IMR-90 (cell line): ENCODE measurements at regions not wholly inside any gene's neighbourhood (a gene's known extent, or its start where the extent isn't known, plus 50 kb on each side); places are given as distances from the start of the nearest gene placed in this dataset.

Experiments
- ATAC-seq: fragments of 200-7000 bp; cut with Tn5 transposase; 2 replicates; pipeline ENCODE4 v1.9.1; 2020; ENCODE audit warnings: low read depth, mild to moderate bottlenecking, moderate library complexity
- BruUV-seq: library from RNA; stranded (reverse); fragments of 400-500 nt; replicated peaks from 2 replicates; lab custom pipeline; 2021; lab: Mats Ljungman, UMichigan
- CTCF ChIA-PET: fragments of 300-600 bp; formaldehyde crosslinking; extraction: SDS; loops from one replicate; lab custom pipeline; 2021; ENCODE audit warnings: antibody characterized with exemption; lab: Yijun Ruan, JAX
- POLR2A ChIA-PET: fragments of 300-600 bp; sonication (Branson Sonifier 250); formaldehyde crosslinking; loops from one replicate; lab custom pipeline; 2022; ENCODE audit warnings: antibody characterized with exemption; ENCODE audit not compliant: unreplicated experiment; lab: Charles Lee
- DNase-seq: peaks from one replicate; pipeline ENCODE4 v3.0.0; 2013
- H2AFZ ChIP-seq: replicated peaks from 2 replicates; pipeline ENCODE3; 2013; ENCODE audit warnings: low read length, mild to moderate bottlenecking; ENCODE audit not compliant: poor library complexity
- H2AK5ac ChIP-seq: 2 replicates; pipeline ENCODE4 v1.6.1; 2013; ENCODE audit warnings: low read depth, low read length, inconsistent platforms
- H2AK9ac ChIP-seq: replicated peaks from 2 replicates; pipeline ENCODE3; 2013; ENCODE audit warnings: mild to moderate bottlenecking, low read depth, low read length, moderate library complexity; ENCODE audit not compliant: poor library complexity
- H2BK120ac ChIP-seq: 2 replicates; pipeline ENCODE4 v1.6.1; 2013; ENCODE audit warnings: low read depth, low read length, inconsistent platforms
- H2BK15ac ChIP-seq: 3 replicates; pipeline ENCODE4 v1.6.1; 2013; ENCODE audit warnings: low read depth, low read length, inconsistent platforms
- H2BK20ac ChIP-seq: 2 replicates; pipeline ENCODE4 v1.6.1; 2013; ENCODE audit warnings: low read depth, mild to moderate bottlenecking, inconsistent platforms, low read length, moderate library complexity
- H2BK5ac ChIP-seq: 2 replicates; pipeline ENCODE4 v1.6.1; 2013; ENCODE audit warnings: mild to moderate bottlenecking, low read depth, low read length, inconsistent platforms; ENCODE audit not compliant: poor library complexity, severe bottlenecking
- H3K14ac ChIP-seq: replicated peaks from 2 replicates; pipeline ENCODE4 v1.6.1; 2013; ENCODE audit warnings: low read depth, low read length, inconsistent platforms
- H3K18ac ChIP-seq: 2 replicates; pipeline ENCODE4 v1.6.1; 2013; ENCODE audit warnings: low read depth, low read length, control low read depth
- H3K23ac ChIP-seq: 2 replicates; pipeline ENCODE4 v1.6.1; 2013; ENCODE audit warnings: low read depth, low read length, inconsistent platforms
- H3K27ac ChIP-seq: 2 replicates; pipeline ENCODE4 v1.5.1; 2013; ENCODE audit warnings: mild to moderate bottlenecking, control low read depth, low read length; ENCODE audit not compliant: insufficient read depth
- H3K27me3 ChIP-seq: 2 replicates; pipeline ENCODE4 v1.6.1; 2013; ENCODE audit warnings: low read length; ENCODE audit not compliant: control insufficient read depth, insufficient read depth
- H3K36me3 ChIP-seq: 2 replicates; pipeline ENCODE4 v1.6.1; 2013; ENCODE audit warnings: low read length, mixed read lengths; ENCODE audit not compliant: control insufficient read depth, insufficient read depth
- H3K4ac ChIP-seq: 2 replicates; pipeline ENCODE4 v1.6.1; 2013; ENCODE audit warnings: low read depth, low read length, inconsistent platforms
- H3K4me1 ChIP-seq: 2 replicates; pipeline ENCODE4 v1.6.1; 2013; ENCODE audit warnings: low read length, mixed read lengths; ENCODE audit not compliant: control insufficient read depth, insufficient read depth
- H3K4me2 ChIP-seq: 2 replicates; pipeline ENCODE4 v1.6.1; 2013; ENCODE audit warnings: low read depth, mild to moderate bottlenecking, control low read depth, low read length, moderate library complexity
- H3K4me3 ChIP-seq: 2 replicates; pipeline ENCODE4 v1.5.1; 2013; ENCODE audit warnings: low read depth, mild to moderate bottlenecking, control low read depth, low read length, moderate library complexity; ENCODE audit not compliant: insufficient read depth
- H3K56ac ChIP-seq: 2 replicates; pipeline ENCODE4 v1.6.1; 2013; ENCODE audit warnings: low read length, inconsistent platforms; ENCODE audit not compliant: insufficient read depth; ENCODE audit errors: extremely low read depth
- H3K79me1 ChIP-seq, 2 experiments: 2 replicates each; pipeline ENCODE4 v1.6.1; 2013; ENCODE audit warnings: low read length in 2 of 2, inconsistent platforms in 1 of 2, low read depth in 1 of 2
- H3K9ac ChIP-seq: 2 replicates; pipeline ENCODE4 v1.6.1; 2013; ENCODE audit warnings: low read depth, low read length, control low read depth
- H3K9me1 ChIP-seq: 2 replicates; pipeline ENCODE4 v1.6.1; 2013; ENCODE audit warnings: low read length, inconsistent platforms; ENCODE audit not compliant: insufficient read depth
- H3K9me3 ChIP-seq: 2 replicates; pipeline ENCODE4 v1.6.1; 2013; ENCODE audit warnings: low read length; ENCODE audit not compliant: control insufficient read depth, insufficient read depth
- H4K20me1 ChIP-seq: 2 replicates; pipeline ENCODE4 v1.6.1; 2013; ENCODE audit warnings: low read length, inconsistent platforms; ENCODE audit not compliant: insufficient read depth
- H4K5ac ChIP-seq: 2 replicates; pipeline ENCODE4 v1.6.1; 2013; ENCODE audit warnings: mild to moderate bottlenecking, low read depth, low read length, control low read depth
- H4K8ac ChIP-seq, 2 experiments: 2 replicates each; pipeline ENCODE4 v1.6.1; 2013; ENCODE audit warnings: low read depth in 2 of 2, low read length in 2 of 2, control low read depth in 1 of 2, inconsistent platforms in 1 of 2
- H4K91ac ChIP-seq: 2 replicates; pipeline ENCODE4 v1.6.1; 2013; ENCODE audit warnings: low read depth, low read length, inconsistent platforms; ENCODE audit not compliant: insufficient read depth
- BHLHE40 ChIP-seq: fragments of 150-350 bp; IDR thresholded peaks from 2 replicates; pipeline ENCODE4 v1.6.1; 2016; ENCODE audit warnings: mild to moderate bottlenecking, low read depth, low read length
- ELK1 ChIP-seq: fragments of 150-350 bp; IDR thresholded peaks from 2 replicates; pipeline ENCODE4 v1.6.1; 2016; ENCODE audit warnings: low read depth, mild to moderate bottlenecking, low read length, moderate library complexity, borderline replicate concordance
- POLR2A ChIP-seq: IDR thresholded peaks from 2 replicates; pipeline ENCODE4 v1.6.1; 2012; ENCODE audit warnings: mild to moderate bottlenecking, low read depth, low read length
- RAD21 ChIP-seq: IDR thresholded peaks from 2 replicates; pipeline ENCODE4 v1.6.1; 2012; ENCODE audit warnings: low read length, improper control_type of control experiment
- SMC3 ChIP-seq: fragments of 150-350 bp; IDR thresholded peaks from 2 replicates; pipeline ENCODE4 v1.6.1; 2016; ENCODE audit warnings: low read depth, mild to moderate bottlenecking, antibody characterized with exemption, low read length, moderate library complexity
- USF2 ChIP-seq: fragments of 150-350 bp; IDR thresholded peaks from 2 replicates; pipeline ENCODE4 v1.6.1; 2017; ENCODE audit warnings: mild to moderate bottlenecking, antibody characterized with exemption, low read length, low read depth
- WGBS, 2 experiments: methylation state at CpG; one replicate each; pipeline versions ENCODE4 v1.1.5 to v1.1.7; 2013; ENCODE audit warnings: missing lambda C conversion rate in 2 of 2; ENCODE audit not compliant: insufficient read length in 1 of 2; ENCODE audit errors: extremely low coverage in 2 of 2; 5-methylcytosine and 5-hydroxymethylcytosine counted together
- dilution Hi-C: fragments of 300-500 bp; cut with HindIII; formaldehyde crosslinking; loops from one replicate; pipeline ENCODE4 v1.14.3; 2018; ENCODE audit warnings: low sequenced_read_pairs; ENCODE audit not compliant: unreplicated experiment
- in situ Hi-C: fragments of 300-500 bp; cut with MboI; formaldehyde crosslinking; loops from 3 replicates; pipeline ENCODE4 v1.14.3; 2019; ENCODE audit warnings: low sequenced_read_pairs, inconsistent platforms, mixed read lengths
- intact Hi-C: fragments of 100-400 bp; cut with micrococcal nuclease; formaldehyde crosslinking; loops from 2 replicates; pipeline ENCODE4 v1.10.0; 2022

- H3K9ac ChIP-seq: no peak overlapping the region
Measured at GRCh38 chr6:122337645-122338044, 61.8 kb upstream of the HSF2 start.

More at GRCh38 chr6:122337645-122338044, 61.8 kb upstream of the HSF2 start:
- no peak overlapping the region for H3K4me2 ChIP-seq
- H4K20me1 ChIP-seq: no peaks in the 10 kb centered on the region
- H2BK5ac ChIP-seq: no peak overlapping the region
- in situ Hi-C loops: no loop called here
- TF ChIP-seq ELK1 (no peak), SMC3 (no peak), RAD21 (no peak), POLR2A (no peak), BHLHE40 (no peak), USF2 (no peak)
- H3K4ac ChIP-seq: no peak overlapping the region
- no peak overlapping the region for H2AK9ac ChIP-seq
- no peak overlapping the region for H2BK120ac ChIP-seq
- no TSS peak for BruUV-seq
- no peak overlapping the region for H3K56ac ChIP-seq
- no peaks in the 10 kb centered on the region for H3K79me1 ChIP-seq
- H2BK15ac ChIP-seq: no peak overlapping the region
- no peak overlapping the region for H2AK5ac ChIP-seq
- no peak overlapping the region for H4K91ac ChIP-seq
- ChIA-PET CTCF (no interaction called here), POLR2A (no interaction called here)
- H4K8ac ChIP-seq: no peak overlapping the region
- no peaks in the 10 kb centered on the region for H3K9me1 ChIP-seq
- no peaks in the 10 kb centered on the region for H3K36me3 ChIP-seq
- dilution Hi-C loops: no loop called here
- ATAC-seq (no peak), DNase-seq (no peak)
- no peak overlapping the region for H4K5ac ChIP-seq
- H3K23ac ChIP-seq: no peak overlapping the region
- no peak overlapping the region for H3K4me3 ChIP-seq
- no peak overlapping the region for H3K14ac ChIP-seq
- no peak overlapping the region for H3K27ac ChIP-seq
- H3K27me3 ChIP-seq: no peaks in the 10 kb centered on the region
- intact Hi-C loops: no loop called here
- H2BK20ac ChIP-seq: no peak overlapping the region
- no peak overlapping the region for H3K18ac ChIP-seq
- no CpG with 5 or more reads among the region's 3 CpGs for WGBS, 2 experiments
- H2AFZ ChIP-seq: no peak overlapping the region
- H3K9me3 ChIP-seq: no peaks in the 10 kb centered on the region
- no peaks in the 10 kb centered on the region for H3K4me1 ChIP-seq
